GM12878 (cell line): ENCODE measurements at regions not wholly inside any gene's neighbourhood (a gene's known extent, or its start where the extent isn't known, plus 50 kb on each side); places are given as distances from the start of the nearest gene placed in this dataset.

Experiments
- ATAC-seq: fragments of 200-7000 bp; cut with Tn5 transposase; 3 replicates; pipeline ENCODE4 v1.9.1; 2020; ENCODE audit warnings: mild to moderate bottlenecking, moderate library complexity
- BruUV-seq: library from RNA; stranded (reverse); fragments of 400-500 nt; replicated peaks from 2 replicates; lab custom pipeline; 2021; lab: Mats Ljungman, UMichigan
- CTCF ChIA-PET: fragments of 300-600 bp; sonication (Branson Sonifier 250); formaldehyde crosslinking; extraction: SDS; loops from one replicate; lab custom pipeline; 2021; ENCODE audit warnings: inconsistent platforms; lab: Yijun Ruan, JAX
- POLR2A ChIA-PET: fragments of 350-600 bp; formaldehyde crosslinking; extraction: SDS; loops from one replicate; lab custom pipeline; 2021; ENCODE audit warnings: inconsistent platforms; lab: Charles Lee
- RAD21 ChIA-PET: fragments of 300-600 bp; sonication (Branson Sonifier 250); formaldehyde crosslinking; loops from one replicate; lab custom pipeline; 2023; ENCODE audit warnings: antibody characterized with exemption; ENCODE audit not compliant: unreplicated experiment; lab: Charles Lee
- SMC1A ChIA-PET: fragments of 300-600 bp; sonication (Branson Sonifier 250); formaldehyde crosslinking; loops from one replicate; lab custom pipeline; 2023; ENCODE audit not compliant: unreplicated experiment, uncharacterized antibody; lab: Charles Lee
- DNase-seq: peaks from one replicate; pipeline ENCODE4 v3.0.0-alpha.2; 2011; ENCODE audit warnings: low read depth, low spot score
- FAIRE-seq: peaks from 3 replicates; lab custom pipeline; 2011; peaks lifted over from hg19 to GRCh38; lab: Jason Lieb, UNC
- H2AFZ ChIP-seq: 2 replicates; pipeline ENCODE4 v1.6.0; 2011; ENCODE audit warnings: low read depth, low read length, control low read depth; ENCODE audit not compliant: control insufficient read depth
- H3K27ac ChIP-seq: 2 replicates; pipeline ENCODE4 v1.5.1; 2011; ENCODE audit warnings: control low read depth; ENCODE audit not compliant: control insufficient read depth, insufficient read depth
- H3K27me3 ChIP-seq, 2 experiments: replicated peaks in 1 of 2; 2 replicates each; pipeline versions ENCODE4 v1.6.0 to v1.6.1; 2011; ENCODE audit warnings: low read length in 1 of 2; ENCODE audit not compliant: control insufficient read depth in 2 of 2, insufficient read depth in 2 of 2
- H3K36me3 ChIP-seq, 2 experiments: 2 replicates each; pipeline ENCODE4 v1.5.1; 2011; ENCODE audit warnings: low read length in 1 of 2; ENCODE audit not compliant: control insufficient read depth in 2 of 2, insufficient read depth in 2 of 2
- H3K4me1 ChIP-seq: 2 replicates; pipeline ENCODE4 v1.6.1; 2011; ENCODE audit warnings: mild to moderate bottlenecking, low read length, moderate library complexity, mixed read lengths; ENCODE audit not compliant: control insufficient read depth, insufficient read depth
- H3K4me2 ChIP-seq: 2 replicates; pipeline ENCODE4 v1.6.0; 2011; ENCODE audit warnings: control low read depth; ENCODE audit not compliant: control insufficient read depth, insufficient read depth
- H3K4me3 ChIP-seq: fragments of 200-600 bp; sonication (generic); 2 replicates; pipeline ENCODE4 v1.5.1; 2016
- H3K79me2 ChIP-seq: 2 replicates; pipeline ENCODE4 v1.6.0; 2011; ENCODE audit warnings: low read length; ENCODE audit not compliant: control insufficient read depth, insufficient read depth
- H3K9ac ChIP-seq: 2 replicates; pipeline ENCODE4 v1.8.0; 2011; ENCODE audit warnings: low read length, control low read depth, mixed read lengths; ENCODE audit not compliant: control insufficient read depth, insufficient read depth
- H3K9me3 ChIP-seq: replicated peaks from 3 replicates; pipeline ENCODE4 v1.5.1; 2011; ENCODE audit warnings: mild to moderate bottlenecking, low read length; ENCODE audit not compliant: control insufficient read depth, insufficient read depth
- H4K20me1 ChIP-seq: 2 replicates; pipeline ENCODE4 v1.6.0; 2011; ENCODE audit not compliant: control insufficient read depth, insufficient read depth
- ATF3 ChIP-seq: IDR thresholded peaks from 2 replicates; pipeline ENCODE4 v1.6.1; 2011; ENCODE audit warnings: low read depth, mild to moderate bottlenecking, low read length, moderate library complexity, borderline replicate concordance; ENCODE audit errors: extremely low read depth
- BACH1 ChIP-seq: fragments of 450-650 bp; IDR thresholded peaks from 2 replicates; pipeline ENCODE4 v1.6.1; 2017; ENCODE audit warnings: mild to moderate bottlenecking, borderline replicate concordance
- CEBPZ ChIP-seq: fragments of 150-350 bp; IDR thresholded peaks from 2 replicates; pipeline ENCODE4 v1.6.1; 2016; ENCODE audit warnings: low read depth, low read length
- GATAD2B ChIP-seq: fragments of 450-650 bp; conservative IDR thresholded peaks from 2 replicates; pipeline ENCODE4 v1.6.1; 2017; ENCODE audit warnings: low read depth, mild to moderate bottlenecking, moderate library complexity
- HCFC1 ChIP-seq: fragments of 150-350 bp; IDR thresholded peaks from 2 replicates; pipeline ENCODE4 v1.6.1; 2014; ENCODE audit warnings: low read length
- IKZF2 ChIP-seq, 2 experiments: fragments of 450-650 bp; IDR thresholded peaks; 2 replicates each; pipeline ENCODE4 v1.6.1; 2017; ENCODE audit warnings: mild to moderate bottlenecking in 2 of 2, moderate library complexity in 2 of 2
- MXI1 ChIP-seq: fragments of 150-350 bp; IDR thresholded peaks from 2 replicates; pipeline ENCODE4 v1.6.1; 2011; ENCODE audit warnings: low read depth, mild to moderate bottlenecking, inconsistent platforms, low read length, improper control_type of control experiment
- NFXL1 ChIP-seq: fragments of 450-650 bp; IDR thresholded peaks from 2 replicates; pipeline ENCODE4 v1.6.1; 2017; ENCODE audit warnings: antibody characterized with exemption, mild to moderate bottlenecking, borderline replicate concordance
- NR2C1 ChIP-seq: fragments of 450-650 bp; IDR thresholded peaks from 2 replicates; pipeline ENCODE4 v1.6.1; 2017; ENCODE audit warnings: antibody characterized with exemption, mild to moderate bottlenecking, moderate library complexity
- SMC3 ChIP-seq: IDR thresholded peaks from 2 replicates; pipeline ENCODE4 v1.6.1; 2011; ENCODE audit warnings: low read length, improper control_type of control experiment, borderline replicate concordance
- SRF ChIP-seq, 2 experiments: IDR thresholded peaks; 2 replicates each; pipeline ENCODE4 v1.6.1; 2011; ENCODE audit warnings: low read depth in 2 of 2, low read length in 2 of 2, mild to moderate bottlenecking in 1 of 2, moderate library complexity in 1 of 2
- STAT1 ChIP-seq: fragments of 450-650 bp; conservative IDR thresholded peaks from 2 replicates; pipeline ENCODE4 v1.6.1; 2014; ENCODE audit warnings: antibody characterized with exemption, mild to moderate bottlenecking
- TCF7 ChIP-seq: IDR thresholded peaks from 2 replicates; pipeline ENCODE4 v1.6.1; 2014; ENCODE audit warnings: antibody characterized with exemption, borderline replicate concordance
- USF2 ChIP-seq: IDR thresholded peaks from 2 replicates; pipeline ENCODE4 v1.6.1; 2011; ENCODE audit warnings: low read depth, low read length, improper control_type of control experiment, borderline replicate concordance
- ZNF217 ChIP-seq: fragments of 450-650 bp; IDR thresholded peaks from 2 replicates; pipeline ENCODE4 v1.6.1; 2017; ENCODE audit warnings: antibody characterized with exemption, mild to moderate bottlenecking
- WGBS: methylation state at CpG from one replicate; pipeline ENCODE4 v1.1.6; 2016; ENCODE audit warnings: low lambda C conversion rate; ENCODE audit not compliant: insufficient replicate concordance, insufficient coverage; ENCODE audit errors: missing lambda C conversion rate; 5-methylcytosine and 5-hydroxymethylcytosine counted together
- in situ Hi-C: fragments of 300-500 bp; cut with MboI; formaldehyde crosslinking; loops from 9 replicates; pipeline ENCODE4 v1.14.3; 2018; ENCODE audit warnings: mixed read lengths
- intact Hi-C: fragments of 100-400 bp; cut with micrococcal nuclease; formaldehyde crosslinking; loops from one replicate; pipeline ENCODE4 v1.14.2; 2022; ENCODE audit not compliant: unreplicated experiment

- SMC1A ChIA-PET, result interaction anchor here (1.0 to 9.5 kb wide), 7 partner anchors 8 to 389 kb away, joined by 3 to 86 read pairs (median 4); no protein-coding TSS in a partner anchor
- intact Hi-C loops (no loop called here), in situ Hi-C loops (no loop called here)
- RAD21 ChIA-PET, result interaction anchor here (0.7 to 3.9 kb wide), 3 partner anchors 17 to 97 kb away, joined by 3 to 32 read pairs (median 4); no protein-coding TSS in a partner anchor
- TF ChIP-seq NFXL1, result no peak
- no peak for TF ChIP-seq NR2C1
- TF ChIP-seq SMC3, result no peak
- no peak for TF ChIP-seq SRF (IDR thresholded peaks at IDR 0.05; ENCODE audit: low read depth in 2 of 2, low read length in 2 of 2)
- TF ChIP-seq ATF3, result no peak
- TF ChIP-seq BACH1, result no peak
- TF ChIP-seq TCF7, result no peak
- no peak for TF ChIP-seq USF2
- TF ChIP-seq IKZF2 (IDR thresholded peaks at IDR 0.05), result no peak
- no peak for TF ChIP-seq HCFC1
- no peak for TF ChIP-seq MXI1
- no peak for TF ChIP-seq STAT1
- TF ChIP-seq ZNF217, result no peak
- TF ChIP-seq CEBPZ, result no peak
- no peak for TF ChIP-seq GATAD2B
- no TSS peak for BruUV-seq
- H3K4me1 ChIP-seq, result peaks cover 9% of the 10 kb centered on the region
- no peaks in the 10 kb centered on the region for H4K20me1 ChIP-seq
- FAIRE-seq, result no peak
- no peaks in the 10 kb centered on the region for H3K36me3 ChIP-seq
- H3K4me2 ChIP-seq, result no peak overlapping the region
- CTCF ChIA-PET, result interaction anchor here (1.3 to 2.5 kb wide), 2 partner anchors 13 to 16 kb away, joined by 4 to 9 read pairs; no protein-coding TSS in a partner anchor
- no peak for ATAC-seq
- no peaks in the 10 kb centered on the region for H3K27me3 ChIP-seq
- POLR2A ChIA-PET, result interaction anchor here (1.4 to 1.8 kb wide), 2 partner anchors 16 to 18 kb away, joined by 4 to 6 read pairs; no protein-coding TSS in a partner anchor
- no peak for DNase-seq
- no peak overlapping the region for H3K27ac ChIP-seq
- H3K79me2 ChIP-seq, result no peaks in the 10 kb centered on the region
- no peak overlapping the region for H3K4me3 ChIP-seq
- H3K9me3 ChIP-seq, result peaks cover 3% of the 10 kb centered on the region; the same call in 2 of the 3 replicates
- no peak overlapping the region for H3K9ac ChIP-seq
- WGBS, result 12% methylated on average over 1 of the region's 1 CpG
- H2AFZ ChIP-seq, result no peak overlapping the region
Measured at GRCh38 chr6:141467041-141467440, 665.7 kb upstream of the GJE1 start.
